PC-3 (cell line): ENCODE measurements at regions not wholly inside any gene's neighbourhood (a gene's known extent, or its start where the extent isn't known, plus 50 kb on each side); places are given as distances from the start of the nearest gene placed in this dataset.

ENCODE experiments used
- EZH2 ChIP-seq: fragments of 300-600 bp; sonication (generic); IDR thresholded peaks from one replicate; pipeline ENCODE4 v1.6.1; 2017; ENCODE audit warnings: antibody characterized with exemption, mild to moderate bottlenecking, low read length; ENCODE audit not compliant: unreplicated experiment
- EZH2phosphoT487 ChIP-seq: fragments of 300-600 bp; sonication (generic); IDR thresholded peaks from 2 replicates; pipeline ENCODE4 v1.6.1; 2018; ENCODE audit warnings: mild to moderate bottlenecking, antibody characterized with exemption, low read length, borderline replicate concordance
- TF ChIP-seq, protein P1 (sequence below): fragments of 300-600 bp; sonication (generic); conservative IDR thresholded peaks from 2 replicates; pipeline ENCODE4 v1.5.1; 2017; ENCODE audit warnings: antibody characterized with exemption, low read depth, mild to moderate bottlenecking, low read length

DNA sequence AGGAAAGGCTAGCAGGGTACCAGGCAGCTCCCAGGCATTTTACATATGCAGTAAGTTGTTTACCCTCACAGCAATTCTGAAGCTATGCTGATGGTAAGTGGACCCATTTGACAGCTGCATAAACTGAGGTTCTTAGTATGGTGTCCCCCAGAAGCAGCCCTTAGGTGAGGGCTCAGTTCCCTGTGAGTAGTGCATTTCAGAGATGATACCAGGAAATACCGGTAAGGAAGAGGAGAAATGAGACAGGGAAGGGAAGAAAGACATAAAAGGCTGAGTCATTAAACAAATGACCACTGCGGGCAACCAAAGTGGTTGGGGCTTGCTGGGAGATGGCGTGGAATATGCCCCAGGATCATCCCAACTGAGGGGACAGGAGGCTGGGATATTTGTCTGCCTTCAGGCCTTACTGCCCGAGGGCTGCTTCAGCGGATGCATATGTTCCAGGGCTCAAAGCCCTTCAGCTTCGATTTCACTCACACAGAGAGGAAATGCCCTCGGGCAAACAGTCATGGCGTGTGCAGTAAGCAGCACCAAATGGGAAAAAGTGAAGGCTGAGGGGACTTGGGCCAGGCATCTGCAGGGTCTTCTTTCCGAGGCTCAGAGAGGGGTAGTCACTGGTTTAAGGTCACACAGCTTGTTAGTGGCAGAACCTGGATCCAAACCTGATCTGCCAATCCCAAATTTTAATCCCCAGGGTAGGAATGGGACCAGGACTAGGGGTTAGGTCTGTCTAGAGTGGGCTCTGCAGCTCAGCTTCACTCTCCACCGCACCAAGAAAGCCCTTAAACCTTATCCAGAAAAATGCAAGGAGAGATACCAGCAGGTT, 133.7 kb upstream of the RUNX3 start:
- TF ChIP-seq, protein P1, sequence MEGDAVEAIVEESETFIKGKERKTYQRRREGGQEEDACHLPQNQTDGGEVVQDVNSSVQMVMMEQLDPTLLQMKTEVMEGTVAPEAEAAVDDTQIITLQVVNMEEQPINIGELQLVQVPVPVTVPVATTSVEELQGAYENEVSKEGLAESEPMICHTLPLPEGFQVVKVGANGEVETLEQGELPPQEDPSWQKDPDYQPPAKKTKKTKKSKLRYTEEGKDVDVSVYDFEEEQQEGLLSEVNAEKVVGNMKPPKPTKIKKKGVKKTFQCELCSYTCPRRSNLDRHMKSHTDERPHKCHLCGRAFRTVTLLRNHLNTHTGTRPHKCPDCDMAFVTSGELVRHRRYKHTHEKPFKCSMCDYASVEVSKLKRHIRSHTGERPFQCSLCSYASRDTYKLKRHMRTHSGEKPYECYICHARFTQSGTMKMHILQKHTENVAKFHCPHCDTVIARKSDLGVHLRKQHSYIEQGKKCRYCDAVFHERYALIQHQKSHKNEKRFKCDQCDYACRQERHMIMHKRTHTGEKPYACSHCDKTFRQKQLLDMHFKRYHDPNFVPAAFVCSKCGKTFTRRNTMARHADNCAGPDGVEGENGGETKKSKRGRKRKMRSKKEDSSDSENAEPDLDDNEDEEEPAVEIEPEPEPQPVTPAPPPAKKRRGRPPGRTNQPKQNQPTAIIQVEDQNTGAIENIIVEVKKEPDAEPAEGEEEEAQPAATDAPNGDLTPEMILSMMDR = no peak
- TF ChIP-seq EZH2phosphoT487 (no peak), EZH2 (no peak)
